Nucleus accumbens (tissue), 56 donors: ENCODE measurements at regions not wholly inside any gene's neighbourhood (a gene's known extent, or its start where the extent isn't known, plus 50 kb on each side); places are given as distances from the start of the nearest gene placed in this dataset.
"Not testable (repeated sequence)": the region's sequence is repeated elsewhere in the genome, so short reads cannot be mapped to it uniquely, and the experiment has no call there.

Experiments used
- DNase-seq, 56 donors: peaks; one replicate each; lab custom pipeline; 2025; lab: John Stamatoyannopoulos, UW

DNA sequence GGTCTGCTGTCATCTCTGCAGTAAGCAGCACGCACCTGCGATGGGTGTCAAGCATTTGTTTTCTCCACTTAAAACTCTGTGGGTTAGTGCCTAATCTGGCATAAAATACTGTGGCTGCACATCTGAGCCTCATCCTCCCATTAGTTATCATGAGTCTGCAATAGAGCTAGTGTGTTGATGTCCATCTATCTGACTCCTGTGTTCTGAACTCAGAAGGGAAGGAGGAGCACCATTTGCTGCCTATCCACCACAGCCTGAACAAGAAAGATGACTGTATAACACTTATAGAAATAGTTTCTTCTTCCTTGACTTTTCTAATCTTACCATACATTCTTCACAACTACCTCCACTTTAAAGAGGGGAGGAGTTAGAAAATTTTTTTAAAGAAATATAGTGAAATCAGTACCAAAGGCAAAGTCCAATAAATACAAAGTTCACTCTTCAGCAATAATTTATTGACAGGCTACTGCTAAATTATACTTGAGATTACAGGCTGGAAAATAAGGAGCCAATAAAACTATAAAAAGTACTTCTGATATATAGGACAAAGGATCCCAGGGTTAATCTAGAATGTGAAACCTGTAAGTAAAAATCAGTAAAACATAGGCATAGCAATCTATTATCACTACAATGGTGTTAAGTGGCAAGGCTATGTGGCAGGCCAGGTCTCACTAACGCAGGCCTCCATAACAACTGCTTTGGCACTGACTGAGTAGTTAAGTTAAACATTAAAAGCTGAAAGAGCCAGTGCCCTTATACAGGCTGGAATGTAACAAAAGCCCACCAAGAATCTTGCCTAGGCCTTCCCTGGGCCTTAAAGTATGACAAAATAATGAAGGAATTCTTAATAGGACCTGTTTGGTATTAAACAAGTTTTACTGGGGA, 70.2 kb downstream of the LGALS9C start:
- not testable (repeated sequence) for DNase-seq

- not testable (repeated sequence) for DNase-seq
Measured at GRCh38 chr17:18557086-18557485, 80.5 kb downstream of the LGALS9C start.

DNA sequence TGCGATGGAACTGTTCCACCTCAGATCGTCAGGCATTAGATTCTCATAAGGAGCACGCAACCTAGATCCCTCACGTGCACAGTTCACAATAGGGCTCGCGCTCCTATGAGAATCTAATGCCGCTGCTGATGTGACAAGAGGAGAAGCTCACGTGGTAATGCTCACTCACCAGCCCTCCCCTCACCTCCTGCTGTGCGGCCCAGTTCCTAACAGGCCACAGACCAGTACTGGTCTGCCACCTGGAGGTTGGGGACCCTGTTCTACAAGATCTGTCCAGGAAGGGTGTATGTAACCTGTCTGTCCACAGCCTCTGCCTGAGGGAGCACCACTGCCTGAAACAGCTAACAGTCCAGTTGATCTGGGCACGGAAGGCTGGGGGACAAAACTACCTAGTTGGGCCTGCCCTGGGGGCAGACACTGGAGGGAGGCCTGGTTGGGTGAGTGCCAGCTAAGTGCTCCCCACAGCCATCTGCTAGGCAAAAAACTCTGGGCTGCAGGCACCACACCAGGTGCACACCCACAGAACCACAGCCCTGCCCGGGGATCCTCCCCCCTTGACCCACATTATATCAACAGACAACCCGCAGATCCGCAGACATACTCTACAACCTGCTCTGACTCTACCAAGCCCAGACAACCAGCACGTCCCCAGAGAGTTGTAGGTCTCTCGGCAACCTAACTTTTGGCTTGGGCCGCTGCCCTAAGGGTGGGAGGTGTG, 80.7 kb downstream of the TBC1D28 start:
- not testable (repeated sequence) for DNase-seq

DNA sequence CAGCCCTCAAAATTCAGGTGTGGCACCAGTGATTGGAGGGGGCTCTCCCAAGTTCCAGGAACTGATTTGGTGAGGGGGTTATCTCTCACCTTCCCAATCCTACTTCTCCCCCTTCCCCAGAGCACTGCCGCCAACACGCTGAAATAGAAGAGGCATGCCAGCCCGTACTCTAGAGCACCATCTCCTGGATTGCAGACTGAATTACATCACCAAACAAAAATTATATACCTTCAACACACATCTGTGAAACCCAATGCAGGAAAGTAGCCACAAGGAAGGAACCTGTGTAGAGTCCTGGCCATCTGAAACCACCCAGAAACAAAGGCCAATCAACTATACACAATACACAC, 80.1 kb downstream of the TBC1D28 start:
- peak in 1 of 56 donors; percentile 12 for DNase-seq

GRCh38 chr17:18568108-18568995, 75.8 kb downstream of the TBC1D28 start:
- peak in 1 of 56 donors; percentile 7 for DNase-seq

- DNase-seq, result peak in 1 of 56 donors; percentile 5
Measured at GRCh38 chr17:18569489-18569913, 74.7 kb downstream of the TBC1D28 start.

GRCh38 chr17:18572536-18572935, 71.7 kb downstream of the TBC1D28 start:
- DNase-seq, result not testable (repeated sequence)

- not testable (repeated sequence) for DNase-seq
Measured at GRCh38 chr17:18574137-18574536, 70.1 kb downstream of the TBC1D28 start.
